ENCODE measurements at regions not wholly inside any gene's neighbourhood (a gene's known extent, or its start where the extent isn't known, plus 50 kb on each side); places are given as distances from the start of the nearest gene placed in this dataset.

DNA sequence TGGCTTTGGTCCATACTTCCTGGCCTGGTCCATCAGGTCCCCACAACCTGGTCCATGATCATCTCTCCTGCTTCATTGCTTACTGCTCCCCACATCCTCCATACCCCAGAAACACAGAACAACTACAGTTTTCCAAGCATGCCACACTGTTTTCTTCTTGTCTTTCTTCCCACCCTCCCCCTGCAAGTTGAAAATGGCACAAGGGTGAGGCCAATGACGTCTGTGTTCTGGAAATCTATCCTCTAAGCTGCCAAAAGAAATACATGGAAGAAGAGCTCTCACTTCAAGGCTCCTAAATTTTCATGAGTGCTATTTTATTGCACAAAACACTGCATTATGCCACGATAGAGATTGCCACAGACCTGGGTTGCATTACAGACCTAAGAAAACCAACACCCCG is 404.4 kb downstream of the VPS13C start:
- CTCF ChIA-PET = no interaction called here
- in situ Hi-C loops (cut with MboI; ENCODE audit: low sequenced_read_pairs) = no loop called here
- H3K56ac ChIP-seq (ENCODE audit: extremely low read depth, insufficient read depth, low read length) = no peak overlapping the region

More for the DNA sequence above, 404.4 kb downstream of the VPS13C start:
- Histone ChIP-seq H2AFZ (replicated peaks; ENCODE audit: low read length, poor library complexity) (no peak overlapping the region), H2AK9ac (replicated peaks; ENCODE audit: low read depth, low read length, poor library complexity) (no peak overlapping the region), H3K27me3 (ENCODE audit: control insufficient read depth, insufficient read depth, low read length) (no peaks in the 10 kb centered on the region), H2BK15ac (ENCODE audit: low read depth, low read length) (no peak overlapping the region), H4K20me1 (ENCODE audit: insufficient read depth, low read length) (no peaks in the 10 kb centered on the region), H3K4me3 (ENCODE audit: insufficient read depth, low read depth, low read length) (no peak overlapping the region), H3K4ac (ENCODE audit: low read depth, low read length) (no peak overlapping the region), H2BK20ac (ENCODE audit: low read depth, low read length) (no peak overlapping the region), H4K91ac (ENCODE audit: insufficient read depth, low read depth, low read length) (no peak overlapping the region), H3K14ac (replicated peaks; ENCODE audit: low read depth, low read length) (no peak overlapping the region), H3K9me1 (ENCODE audit: insufficient read depth, low read length) (no peaks in the 10 kb centered on the region), H3K27ac (ENCODE audit: insufficient read depth, low read length) (no peak overlapping the region), H3K4me2 (ENCODE audit: low read depth, low read length) (no peak overlapping the region), H3K18ac (ENCODE audit: low read depth, low read length) (no peak overlapping the region), H2BK5ac (ENCODE audit: low read depth, low read length, poor library complexity, severe bottlenecking) (no peak overlapping the region), H3K4me1 (ENCODE audit: control insufficient read depth, insufficient read depth, low read length) (no peaks in the 10 kb centered on the region), H3K79me1 (ENCODE audit: low read depth in 1 of 2, low read length in 2 of 2) (no peaks in the 10 kb centered on the region), H2BK120ac (ENCODE audit: low read depth, low read length) (no peak overlapping the region), H2AK5ac (ENCODE audit: low read depth, low read length) (no peak overlapping the region), H4K8ac (ENCODE audit: low read depth in 2 of 2, low read length in 2 of 2) (no peak overlapping the region), H4K5ac (ENCODE audit: low read depth, low read length) (no peak overlapping the region), H3K9ac (ENCODE audit: low read depth, low read length) (no peak overlapping the region), H3K36me3 (ENCODE audit: control insufficient read depth, insufficient read depth, low read length) (no peaks in the 10 kb centered on the region), H3K9me3 (ENCODE audit: control insufficient read depth, insufficient read depth, low read length) (no peaks in the 10 kb centered on the region), H3K23ac (ENCODE audit: low read depth, low read length) (no peak overlapping the region)
- dilution Hi-C loops (cut with HindIII; ENCODE audit: low sequenced_read_pairs, unreplicated experiment) (no loop called here), intact Hi-C loops (cut with micrococcal nuclease) (no loop called here)
- no CpG with 5 or more reads among the region's 3 CpGs for WGBS, 2 experiments (ENCODE audit: extremely low coverage in 2 of 2, insufficient read length in 1 of 2)
- DNase-seq (no peak), ATAC-seq (ENCODE audit: low read depth) (no peak)
- TF ChIP-seq, protein P1, sequence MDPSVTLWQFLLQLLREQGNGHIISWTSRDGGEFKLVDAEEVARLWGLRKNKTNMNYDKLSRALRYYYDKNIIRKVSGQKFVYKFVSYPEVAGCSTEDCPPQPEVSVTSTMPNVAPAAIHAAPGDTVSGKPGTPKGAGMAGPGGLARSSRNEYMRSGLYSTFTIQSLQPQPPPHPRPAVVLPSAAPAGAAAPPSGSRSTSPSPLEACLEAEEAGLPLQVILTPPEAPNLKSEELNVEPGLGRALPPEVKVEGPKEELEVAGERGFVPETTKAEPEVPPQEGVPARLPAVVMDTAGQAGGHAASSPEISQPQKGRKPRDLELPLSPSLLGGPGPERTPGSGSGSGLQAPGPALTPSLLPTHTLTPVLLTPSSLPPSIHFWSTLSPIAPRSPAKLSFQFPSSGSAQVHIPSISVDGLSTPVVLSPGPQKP (IDR thresholded peaks at IDR 0.05; ENCODE audit: borderline replicate concordance, low read depth, low read length) = no peak
- TF ChIP-seq POLR2A (IDR thresholded peaks at IDR 0.05; ENCODE audit: low read depth, low read length) = no peak
- no peak for TF ChIP-seq RAD21 (IDR thresholded peaks at IDR 0.05; ENCODE audit: low read length)
- no peak for TF ChIP-seq MAZ (IDR thresholded peaks at IDR 0.05; ENCODE audit: borderline replicate concordance, low read depth, low read length)
- BruUV-seq (replicated peaks) = no TSS peak
- POLR2A ChIA-PET (ENCODE audit: unreplicated experiment) = no interaction called here
